ENCODE measurements at regions not wholly inside any gene's neighbourhood (a gene's known extent, or its start where the extent isn't known, plus 50 kb on each side); places are given as distances from the start of the nearest gene placed in this dataset.

GRCh38 chr1:203926025-203926540 is 64.7 kb downstream of the SNRPE start:
- DNase-seq (ENCODE audit: extremely low read depth in 1 of 11, low read depth in 9 of 11, low spot score in 4 of 11), result no peak

GRCh38 chr1:203929741-203930309 is 68.4 kb downstream of the SNRPE start:
- DNase-seq (ENCODE audit: extremely low read depth in 1 of 11, low read depth in 9 of 11, low spot score in 4 of 11), result no peak

- DNase-seq (ENCODE audit: extremely low read depth in 1 of 11, low read depth in 9 of 11, low spot score in 4 of 11), result no peak
Observed at GRCh38 chr1:203930342-203930741, 68.9 kb downstream of the SNRPE start.

GRCh38 chr1:203931953-203932352 is 70.6 kb downstream of the SNRPE start:
- no peak for DNase-seq (ENCODE audit: extremely low read depth in 1 of 11, low read depth in 9 of 11, low spot score in 4 of 11)

GRCh38 chr1:203932556-203932955 is 71.2 kb downstream of the SNRPE start:
- DNase-seq (ENCODE audit: extremely low read depth in 1 of 11, low read depth in 9 of 11, low spot score in 4 of 11), result no peak

GRCh38 chr1:203934027-203934426 is 72.6 kb downstream of the SNRPE start:
- DNase-seq (ENCODE audit: extremely low read depth in 1 of 11, low read depth in 9 of 11, low spot score in 4 of 11), result no peak

- DNase-seq (ENCODE audit: extremely low read depth in 1 of 11, low read depth in 9 of 11, low spot score in 4 of 11), result no peak
Observed at GRCh38 chr1:203934651-203935050, 73.3 kb downstream of the SNRPE start.

GRCh38 chr1:203935321-203935720 is 73.9 kb downstream of the SNRPE start:
- no peak for DNase-seq (ENCODE audit: extremely low read depth in 1 of 11, low read depth in 9 of 11, low spot score in 4 of 11)

- DNase-seq (ENCODE audit: extremely low read depth in 1 of 11, low read depth in 9 of 11, low spot score in 4 of 11), result no peak
Observed at GRCh38 chr1:203937678-203938330, 76.4 kb downstream of the SNRPE start.

- DNase-seq (ENCODE audit: extremely low read depth in 1 of 11, low read depth in 9 of 11, low spot score in 4 of 11), result no peak
Observed at GRCh38 chr1:203944651-203945404, 83.4 kb downstream of the SNRPE start.

GRCh38 chr1:203954293-203954692 is 92.9 kb downstream of the SNRPE start:
- DNase-seq (ENCODE audit: extremely low read depth in 1 of 11, low read depth in 9 of 11, low spot score in 4 of 11), result no peak

GRCh38 chr1:203954788-203955552 is 93.6 kb downstream of the SNRPE start:
- DNase-seq (ENCODE audit: extremely low read depth in 1 of 11, low read depth in 9 of 11, low spot score in 4 of 11), result no peak

GRCh38 chr1:203968761-203969160 is 104.2 kb upstream of the SOX13 start:
- no peak for DNase-seq (ENCODE audit: extremely low read depth in 1 of 11, low read depth in 9 of 11, low spot score in 4 of 11)

GRCh38 chr1:203969846-203970245 is 103.1 kb upstream of the SOX13 start:
- DNase-seq (ENCODE audit: extremely low read depth in 1 of 11, low read depth in 9 of 11, low spot score in 4 of 11), result no peak

- DNase-seq (ENCODE audit: extremely low read depth in 1 of 11, low read depth in 9 of 11, low spot score in 4 of 11), result no peak
Observed at GRCh38 chr1:203985044-203985443, 87.9 kb upstream of the SOX13 start.

GRCh38 chr1:203985676-203986075 is 87.2 kb upstream of the SOX13 start:
- DNase-seq (ENCODE audit: extremely low read depth in 1 of 11, low read depth in 9 of 11, low spot score in 4 of 11), result no peak

GRCh38 chr1:203986887-203987461 is 85.9 kb upstream of the SOX13 start:
- no peak for DNase-seq (ENCODE audit: extremely low read depth in 1 of 11, low read depth in 9 of 11, low spot score in 4 of 11)

GRCh38 chr1:203990118-203990517 is 82.8 kb upstream of the SOX13 start:
- DNase-seq (ENCODE audit: extremely low read depth in 1 of 11, low read depth in 9 of 11, low spot score in 4 of 11), result no peak

GRCh38 chr1:203992440-203992839 is 80.5 kb upstream of the SOX13 start:
- no peak for DNase-seq (ENCODE audit: extremely low read depth in 1 of 11, low read depth in 9 of 11, low spot score in 4 of 11)

Data from renal cortex interstitium (tissue), 11 donors.